GM19351 (cell line): ENCODE measurements at regions not wholly inside any gene's neighbourhood (a gene's known extent, or its start where the extent isn't known, plus 50 kb on each side); places are given as distances from the start of the nearest gene placed in this dataset.

Experiments used
- ATAC-seq: cut with Tn5 transposase; IDR thresholded peaks from one replicate; pipeline ENCODE4 v1.9.1; 2021; ENCODE audit warnings: mild to moderate bottlenecking, moderate library complexity; ENCODE audit not compliant: unreplicated experiment

GRCh38 chr10:43885842-43886241 lies 237.2 kb upstream of the ZNF32 start:
- no peak for ATAC-seq

GRCh38 chr10:43885252-43885651 lies 236.6 kb upstream of the ZNF32 start:
- no peak for ATAC-seq

- no peak for ATAC-seq
Measured at GRCh38 chr10:43884501-43885105, 235.9 kb upstream of the ZNF32 start.

GRCh38 chr10:43882711-43883110 lies 234.0 kb upstream of the ZNF32 start:
- no peak for ATAC-seq

- ATAC-seq = no peak
Measured at GRCh38 chr10:43881657-43882056, 233.0 kb upstream of the ZNF32 start.

- no peak for ATAC-seq
Measured at GRCh38 chr10:43880160-43880559, 231.5 kb upstream of the ZNF32 start.

- ATAC-seq = no peak
Measured at GRCh38 chr10:43879742-43880141, 231.1 kb upstream of the ZNF32 start.

GRCh38 chr10:43879162-43879561 lies 230.5 kb upstream of the ZNF32 start:
- no peak for ATAC-seq

GRCh38 chr10:43878386-43878785 lies 229.7 kb upstream of the ZNF32 start:
- no peak for ATAC-seq

- ATAC-seq = no peak
Measured at GRCh38 chr10:43876976-43877375, 228.3 kb upstream of the ZNF32 start.

- ATAC-seq = no peak
Measured at GRCh38 chr10:43874984-43875383, 226.3 kb upstream of the ZNF32 start.

- no peak for ATAC-seq
Measured at GRCh38 chr10:43873717-43874116, 225.0 kb upstream of the ZNF32 start.

- ATAC-seq = no peak
Measured at GRCh38 chr10:43872644-43873043, 224.0 kb upstream of the ZNF32 start.

GRCh38 chr10:43871545-43871944 lies 222.9 kb upstream of the ZNF32 start:
- ATAC-seq = no peak

GRCh38 chr10:43870968-43871439 lies 222.3 kb upstream of the ZNF32 start:
- no peak for ATAC-seq

- no peak for ATAC-seq
Measured at GRCh38 chr10:43869669-43870322, 221.1 kb upstream of the ZNF32 start.

- ATAC-seq = no peak
Measured at GRCh38 chr10:43868952-43869351, 220.3 kb upstream of the ZNF32 start.

- no peak for ATAC-seq
Measured at GRCh38 chr10:43867667-43868565, 219.2 kb upstream of the ZNF32 start.

- no peak for ATAC-seq
Measured at GRCh38 chr10:43867113-43867512, 218.4 kb upstream of the ZNF32 start.

GRCh38 chr10:43866712-43867111 lies 218.0 kb upstream of the ZNF32 start:
- no peak for ATAC-seq

GRCh38 chr10:43865265-43866135 lies 216.8 kb upstream of the ZNF32 start:
- no peak for ATAC-seq
